Fibroblast of lung (primary cell): ENCODE measurements at regions not wholly inside any gene's neighbourhood (a gene's known extent, or its start where the extent isn't known, plus 50 kb on each side); places are given as distances from the start of the nearest gene placed in this dataset.

Experiments used
- DNase-seq, 2 donors: peaks; one replicate each; pipeline versions ENCODE4 v3.0.0 to v3.0.0-alpha.2; 2010; ENCODE audit warnings: low read depth in 2 of 2
- H2AFZ ChIP-seq: 2 replicates; pipeline ENCODE4 v1.5.1; 2012; ENCODE audit warnings: low read length, control low read depth, inconsistent platforms
- H3K27ac ChIP-seq: 2 replicates; pipeline ENCODE4 v1.5.1; 2011; ENCODE audit warnings: low read length, control low read depth; ENCODE audit not compliant: insufficient read depth
- H3K27me3 ChIP-seq: 2 replicates; pipeline ENCODE4 v1.5.1; 2011; ENCODE audit warnings: mild to moderate bottlenecking, low read length; ENCODE audit not compliant: control insufficient read depth, insufficient read depth
- H3K36me3 ChIP-seq: 2 replicates; pipeline ENCODE4 v1.5.1; 2011; ENCODE audit warnings: low read length; ENCODE audit not compliant: control insufficient read depth, insufficient read depth
- H3K4me1 ChIP-seq: 2 replicates; pipeline ENCODE4 v1.5.1; 2011; ENCODE audit warnings: low read length; ENCODE audit not compliant: control insufficient read depth, insufficient read depth; ENCODE audit errors: extremely low read depth
- H3K4me2 ChIP-seq: 2 replicates; pipeline ENCODE4 v1.5.1; 2011; ENCODE audit warnings: low read length, control low read depth; ENCODE audit not compliant: insufficient read depth; ENCODE audit errors: extremely low read depth
- H3K4me3 ChIP-seq, 4 experiments: fragments of 200-600 bp in 1 of 4; sonication (generic) in 1 of 4; replicated peaks in 1 of 4; 2 replicates each; pipeline ENCODE4 v1.5.1; 2011 to 2016; ENCODE audit warnings: low read length in 4 of 4, low read depth in 3 of 4, mild to moderate bottlenecking in 3 of 4, control low read depth in 2 of 4, inconsistent platforms in 1 of 4, mixed read lengths in 1 of 4; ENCODE audit not compliant: insufficient read depth in 1 of 4; ENCODE audit errors: control extremely low read depth in 1 of 4
- H3K79me2 ChIP-seq: 2 replicates; pipeline ENCODE4 v1.5.1; 2012; ENCODE audit warnings: mild to moderate bottlenecking, low read length, inconsistent platforms; ENCODE audit not compliant: control insufficient read depth, insufficient read depth
- H3K9ac ChIP-seq: 2 replicates; pipeline ENCODE4 v1.5.1; 2011; ENCODE audit warnings: mild to moderate bottlenecking, low read length, control low read depth; ENCODE audit not compliant: insufficient read depth
- H3K9me3 ChIP-seq: 2 replicates; pipeline ENCODE4 v1.5.1; 2012; ENCODE audit warnings: low read depth, low read length; ENCODE audit not compliant: control insufficient read depth, insufficient read depth
- H4K20me1 ChIP-seq: 2 replicates; pipeline ENCODE4 v1.5.1; 2011; ENCODE audit warnings: low read length; ENCODE audit not compliant: control insufficient read depth, insufficient read depth; ENCODE audit errors: extremely low read depth
- CTCF ChIP-seq, 2 donors: IDR thresholded peaks in 1 of 2; conservative IDR thresholded peaks in 1 of 2; 1 replicate in 1 of 2; 2 replicates in 1 of 2; pipeline ENCODE4 v1.5.1; 2011 to 2012; ENCODE audit warnings: low read length in 2 of 2, control low read depth in 1 of 2, inconsistent platforms in 1 of 2, low read depth in 1 of 2, mild to moderate bottlenecking in 1 of 2
- EZH2 ChIP-seq: IDR thresholded peaks from 2 replicates; pipeline ENCODE4 v1.5.1; 2012; ENCODE audit warnings: low read length, control low read depth, mild to moderate bottlenecking; ENCODE audit errors: missing control alignments

DNA sequence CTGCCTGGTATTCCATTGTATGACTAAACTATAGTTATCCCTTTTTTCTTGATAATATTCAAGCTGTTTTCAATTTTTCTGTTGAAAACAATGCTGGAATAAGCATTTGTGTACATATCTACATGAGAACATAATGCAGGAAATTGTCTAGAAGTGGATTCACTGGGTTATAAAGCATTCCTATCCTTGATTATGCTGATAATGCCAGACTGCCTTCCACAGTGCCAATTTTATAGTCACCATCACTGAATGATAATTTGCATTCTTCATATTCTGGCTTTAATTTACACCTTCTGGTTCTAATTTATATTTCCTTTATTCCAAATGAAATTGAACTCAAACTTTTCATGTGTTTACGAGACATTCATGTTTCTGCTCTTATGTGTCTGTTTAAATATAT lies 651.0 kb upstream of the PLXNA2 start:
- Histone ChIP-seq H2AFZ (no peak overlapping the region), H3K4me1 (no peaks in the 10 kb centered on the region), H3K9ac (no peak overlapping the region), H4K20me1 (no peaks in the 10 kb centered on the region), H3K4me2 (no peak overlapping the region), H3K27ac (no peak overlapping the region), H3K9me3 (no peaks in the 10 kb centered on the region), H3K36me3 (no peaks in the 10 kb centered on the region), H3K79me2 (no peaks in the 10 kb centered on the region), H3K27me3 (no peaks in the 10 kb centered on the region), H3K4me3 (no peak overlapping the region)
- DNase-seq = no peak
- no peak for TF ChIP-seq EZH2
- TF ChIP-seq CTCF (conservative IDR thresholded peaks at IDR 0.05 in 1 of 2, IDR thresholded peaks at IDR 0.05 in 1 of 2; ENCODE audit: low read depth in 1 of 2, low read length in 2 of 2) = no peak

- H3K9me3 ChIP-seq = no peaks in the 10 kb centered on the region
- no peaks in the 10 kb centered on the region for H4K20me1 ChIP-seq
- H3K27ac ChIP-seq = no peak overlapping the region
- H3K4me1 ChIP-seq = no peaks in the 10 kb centered on the region
- TF ChIP-seq EZH2 (no peak), CTCF (conservative IDR thresholded peaks at IDR 0.05 in 1 of 2, IDR thresholded peaks at IDR 0.05 in 1 of 2; ENCODE audit: low read depth in 1 of 2, low read length in 2 of 2) (no peak)
- H3K4me3 ChIP-seq = no peak overlapping the region
- H3K79me2 ChIP-seq = no peaks in the 10 kb centered on the region
- no peaks in the 10 kb centered on the region for H3K27me3 ChIP-seq
- no peak for DNase-seq
- H3K36me3 ChIP-seq = no peaks in the 10 kb centered on the region
- H3K4me2 ChIP-seq = no peak overlapping the region
- H3K9ac ChIP-seq = no peak overlapping the region
- H2AFZ ChIP-seq = no peak overlapping the region
Observed at GRCh38 chr1:208895820-208896219, 651.6 kb upstream of the PLXNA2 start.

DNA sequence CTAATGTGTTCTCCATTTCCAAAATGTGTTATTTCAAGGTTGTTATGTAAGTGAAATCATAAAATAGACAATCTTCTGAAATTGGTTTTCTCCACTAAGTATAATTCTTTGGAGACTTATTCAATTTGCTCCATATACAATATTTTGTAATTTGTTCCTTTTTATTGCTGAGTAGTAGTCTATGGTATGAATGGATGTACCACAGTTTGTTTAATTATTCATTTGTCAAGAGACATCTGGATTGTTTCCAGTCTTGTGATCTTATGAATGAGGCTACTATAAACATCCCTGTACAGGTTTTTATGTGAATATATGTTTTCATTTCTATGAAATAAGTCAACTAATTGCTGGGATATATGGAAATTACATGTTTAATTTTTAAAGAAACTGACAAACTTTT lies 652.6 kb upstream of the PLXNA2 start:
- no peak for TF ChIP-seq EZH2
- no peak for TF ChIP-seq CTCF (conservative IDR thresholded peaks at IDR 0.05 in 1 of 2, IDR thresholded peaks at IDR 0.05 in 1 of 2; ENCODE audit: low read depth in 1 of 2, low read length in 2 of 2)
- no peak overlapping the region for H3K9ac ChIP-seq
- no peaks in the 10 kb centered on the region for H3K36me3 ChIP-seq
- H3K79me2 ChIP-seq = no peaks in the 10 kb centered on the region
- no peak for DNase-seq
- H3K4me3 ChIP-seq = no peak overlapping the region
- no peaks in the 10 kb centered on the region for H3K4me1 ChIP-seq
- H2AFZ ChIP-seq = no peak overlapping the region
- H3K9me3 ChIP-seq = no peaks in the 10 kb centered on the region
- no peak overlapping the region for H3K27ac ChIP-seq
- no peaks in the 10 kb centered on the region for H3K27me3 ChIP-seq
- H4K20me1 ChIP-seq = no peaks in the 10 kb centered on the region
- H3K4me2 ChIP-seq = no peak overlapping the region
